H1 (cell line): ENCODE measurements at regions not wholly inside any gene's neighbourhood (a gene's known extent, or its start where the extent isn't known, plus 50 kb on each side); places are given as distances from the start of the nearest gene placed in this dataset.

Source experiments
- EGR1 ChIP-seq: IDR thresholded peaks from 2 replicates; pipeline ENCODE4 v1.6.1; 2011; ENCODE audit warnings: low read depth, low read length, borderline replicate concordance
- SP1 ChIP-seq: IDR thresholded peaks from 2 replicates; pipeline ENCODE4 v1.6.1; 2011; ENCODE audit warnings: low read depth, low read length
- TAF1 ChIP-seq: IDR thresholded peaks from 2 replicates; pipeline ENCODE4 v1.6.1; 2011; ENCODE audit warnings: mild to moderate bottlenecking, low read depth, low read length
- TF ChIP-seq, protein P1 (sequence below), 3 experiments: IDR thresholded peaks; 1 replicate in 2 of 3; 2 replicates in 1 of 3; pipeline versions ENCODE4 v1.5.1 to v1.6.1; 2011; ENCODE audit warnings: low read length in 3 of 3, mild to moderate bottlenecking in 3 of 3, inconsistent platforms in 2 of 3, low read depth in 1 of 3, moderate library complexity in 1 of 3; ENCODE audit not compliant: insufficient read depth in 1 of 3; ENCODE audit errors: control extremely low read depth in 1 of 3

DNA sequence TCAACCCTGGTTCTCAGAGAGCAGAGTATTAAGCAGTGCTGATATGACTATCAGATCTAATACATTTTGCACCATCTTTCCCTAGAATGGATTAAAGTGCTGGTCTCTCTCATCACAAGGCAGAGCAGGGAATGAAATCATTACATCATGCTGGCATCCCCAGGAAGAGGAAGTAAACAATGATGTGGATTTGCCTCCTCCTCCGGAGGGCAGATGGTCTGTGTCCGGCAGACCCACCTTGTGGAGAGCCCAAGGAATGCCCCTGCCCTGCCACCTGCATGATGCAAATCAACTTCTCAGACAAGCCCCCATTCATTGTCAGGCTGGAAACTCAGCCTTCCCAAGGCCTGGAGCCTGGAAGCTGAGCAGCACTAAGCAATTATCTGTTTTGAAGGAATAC is 1149.1 kb downstream of the VRK1 start:
- TF ChIP-seq, protein P1, sequence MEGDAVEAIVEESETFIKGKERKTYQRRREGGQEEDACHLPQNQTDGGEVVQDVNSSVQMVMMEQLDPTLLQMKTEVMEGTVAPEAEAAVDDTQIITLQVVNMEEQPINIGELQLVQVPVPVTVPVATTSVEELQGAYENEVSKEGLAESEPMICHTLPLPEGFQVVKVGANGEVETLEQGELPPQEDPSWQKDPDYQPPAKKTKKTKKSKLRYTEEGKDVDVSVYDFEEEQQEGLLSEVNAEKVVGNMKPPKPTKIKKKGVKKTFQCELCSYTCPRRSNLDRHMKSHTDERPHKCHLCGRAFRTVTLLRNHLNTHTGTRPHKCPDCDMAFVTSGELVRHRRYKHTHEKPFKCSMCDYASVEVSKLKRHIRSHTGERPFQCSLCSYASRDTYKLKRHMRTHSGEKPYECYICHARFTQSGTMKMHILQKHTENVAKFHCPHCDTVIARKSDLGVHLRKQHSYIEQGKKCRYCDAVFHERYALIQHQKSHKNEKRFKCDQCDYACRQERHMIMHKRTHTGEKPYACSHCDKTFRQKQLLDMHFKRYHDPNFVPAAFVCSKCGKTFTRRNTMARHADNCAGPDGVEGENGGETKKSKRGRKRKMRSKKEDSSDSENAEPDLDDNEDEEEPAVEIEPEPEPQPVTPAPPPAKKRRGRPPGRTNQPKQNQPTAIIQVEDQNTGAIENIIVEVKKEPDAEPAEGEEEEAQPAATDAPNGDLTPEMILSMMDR (IDR thresholded peaks at IDR 0.05; ENCODE audit: control extremely low read depth in 1 of 3, insufficient read depth in 1 of 3, low read depth in 1 of 3, low read length in 3 of 3) = peak; percentile 15 to 31 (median 17); a peak in 3 of 4 replicates
- TF ChIP-seq TAF1 (no peak), EGR1 (no peak), SP1 (no peak)
